NCI-H1436 treated with DMSO at 0.1 percent for 48 hours (cell line): ENCODE measurements at regions not wholly inside any gene's neighbourhood (a gene's known extent, or its start where the extent isn't known, plus 50 kb on each side); places are given as distances from the start of the nearest gene placed in this dataset.

ENCODE experiments used
- DNase-seq: peaks from one replicate; lab custom pipeline; 2025; lab: John Stamatoyannopoulos, UW

DNA sequence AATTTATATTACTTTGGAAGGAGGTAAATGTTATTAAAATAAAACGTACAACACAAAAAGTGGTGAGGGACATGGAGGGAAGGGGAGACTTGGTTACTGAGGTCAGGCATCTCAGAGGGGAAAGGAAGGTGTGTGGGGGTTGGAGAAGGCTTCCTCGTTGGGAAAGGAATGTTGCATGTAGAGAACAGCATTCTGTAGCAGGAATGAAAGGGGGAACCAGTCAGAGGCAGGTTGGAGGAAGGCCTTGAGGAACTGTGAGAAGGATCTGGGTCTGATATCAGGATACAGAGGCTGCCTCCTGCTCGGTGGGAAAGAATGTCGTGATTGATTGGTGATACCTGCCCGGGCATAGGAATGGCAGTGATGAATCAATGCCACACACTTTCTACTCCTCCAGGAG is 103.3 kb upstream of the ZFHX3 start:
- DNase-seq, result no peak

DNA sequence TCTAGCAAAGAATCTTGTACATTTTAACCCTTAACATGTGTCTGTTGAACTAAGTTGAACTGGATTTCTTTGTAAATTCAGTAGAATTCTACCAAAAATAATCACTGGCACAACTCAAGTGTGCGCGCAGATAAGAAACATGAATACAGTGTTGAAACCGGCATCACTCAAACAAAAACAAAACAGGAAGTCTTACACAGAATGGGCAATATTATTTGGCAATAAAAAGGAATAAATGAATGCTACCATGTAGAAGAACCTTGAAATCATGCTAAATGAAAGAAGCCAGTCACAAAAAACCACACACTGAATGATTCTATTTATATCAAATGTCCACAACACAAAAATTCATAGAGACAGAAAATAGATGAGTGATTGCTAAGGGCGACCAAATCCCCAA is 102.9 kb upstream of the ZFHX3 start:
- DNase-seq, result no peak

DNA sequence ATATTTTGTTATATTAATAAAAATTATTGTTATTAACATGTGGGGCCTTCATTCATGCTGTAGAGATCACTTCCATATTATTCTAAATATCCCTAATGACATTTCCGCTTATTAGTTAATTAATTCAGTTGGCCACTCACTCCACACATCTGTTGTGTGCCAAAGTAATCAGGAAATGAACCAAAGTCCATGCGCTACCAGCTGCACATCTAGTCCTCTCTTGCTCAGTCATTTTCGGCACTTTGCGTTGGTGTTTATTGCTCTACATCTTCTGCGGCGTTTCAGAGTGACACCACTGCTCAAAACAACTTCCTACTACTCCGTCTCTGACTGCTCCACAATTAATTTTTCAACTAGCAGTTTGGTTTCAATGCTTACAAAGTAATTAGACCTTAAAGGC is 101.4 kb upstream of the ZFHX3 start:
- DNase-seq, result no peak

DNA sequence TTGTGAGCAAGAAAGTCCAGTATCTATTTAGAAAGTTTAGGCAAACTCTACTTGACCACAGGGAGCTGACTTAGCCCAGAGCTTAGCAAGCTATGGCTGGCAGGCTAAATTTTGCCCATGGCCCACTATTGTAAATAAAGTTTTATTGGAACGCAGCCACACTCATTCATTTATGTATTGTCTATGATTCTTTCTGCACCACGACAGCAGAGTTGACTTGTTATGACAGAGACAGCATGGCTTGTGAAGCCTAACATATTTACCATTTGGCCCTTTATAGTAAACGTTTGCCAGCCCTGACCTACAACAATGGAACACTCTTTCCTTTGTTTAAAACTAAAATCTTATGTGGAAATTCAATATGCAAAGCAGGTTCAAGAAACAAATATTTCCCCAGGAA is 100.0 kb upstream of the ZFHX3 start:
- no peak for DNase-seq

DNA sequence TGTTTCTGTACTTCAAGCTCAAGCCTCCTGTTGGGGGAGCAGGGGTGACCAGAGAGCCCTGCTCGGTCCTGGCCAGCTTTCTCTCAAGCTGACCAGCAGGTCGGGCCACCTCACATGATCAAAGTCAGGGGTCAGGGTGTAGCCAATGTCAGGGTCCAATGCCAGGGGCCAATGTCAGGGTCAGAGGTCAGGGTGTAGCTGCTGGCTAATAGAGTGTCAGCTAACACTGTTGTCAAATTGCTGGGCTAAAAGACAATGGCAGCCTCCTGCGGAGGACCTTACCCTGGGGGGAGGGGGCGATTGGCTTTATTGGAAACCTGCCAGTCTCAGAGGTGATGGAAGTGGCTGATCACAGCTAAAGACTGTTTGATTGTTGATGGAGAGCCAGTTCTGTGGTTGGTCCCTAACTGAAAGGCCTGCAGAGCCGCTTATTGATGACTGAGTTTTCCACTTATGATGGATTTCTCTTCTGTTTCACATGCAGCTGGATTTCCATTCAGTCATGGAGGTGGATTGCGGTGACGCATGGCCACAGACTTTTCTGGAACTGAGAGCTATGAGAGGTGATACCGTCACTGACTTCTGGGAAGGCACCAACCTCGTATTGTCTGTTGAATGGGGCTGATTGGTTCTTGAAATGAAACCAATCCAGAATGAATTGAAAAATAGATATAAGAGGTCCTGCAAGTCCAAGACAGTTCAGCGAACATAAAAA is 97.4 kb upstream of the ZFHX3 start:
- no peak for DNase-seq

DNA sequence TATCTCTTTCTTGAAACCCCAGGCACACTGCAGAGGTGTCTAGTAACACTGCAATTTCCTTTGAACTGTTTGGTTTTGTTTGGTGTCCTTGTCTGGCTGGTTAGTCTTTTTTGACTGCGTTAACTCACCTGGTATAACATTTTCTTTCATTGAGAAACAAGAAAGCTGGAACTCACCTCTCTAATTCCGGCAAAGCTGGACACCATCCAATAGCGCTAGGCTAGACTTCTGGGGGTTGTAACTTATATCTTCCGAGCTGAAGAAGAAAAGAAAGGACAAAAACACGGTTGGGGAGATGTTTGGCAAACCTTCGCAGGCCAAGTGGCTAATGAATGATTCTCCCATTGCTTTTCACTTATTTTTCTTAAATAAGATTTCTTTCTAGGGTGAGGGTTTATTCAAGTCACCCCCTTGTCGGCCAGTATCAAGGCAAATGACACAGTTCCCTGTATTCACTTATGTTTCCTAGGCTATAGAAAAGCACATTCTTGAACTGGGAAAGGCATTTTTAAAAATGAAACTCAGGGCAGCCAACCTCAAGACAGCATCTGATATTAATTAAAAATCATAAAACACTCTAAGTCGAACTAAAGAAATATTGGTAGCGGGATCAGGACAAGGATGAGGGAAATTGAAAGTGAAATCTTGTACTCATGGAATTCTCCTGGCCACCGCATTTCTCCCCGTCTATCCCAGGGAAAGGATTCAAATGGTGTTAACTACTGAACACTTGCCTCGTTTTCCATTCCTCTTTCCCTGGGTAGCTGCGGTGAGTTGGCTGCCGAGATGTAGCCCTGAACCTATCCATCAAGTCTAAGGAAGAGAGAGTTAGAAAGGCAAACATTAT is 95.9 kb upstream of the ZFHX3 start:
- DNase-seq, result no peak

DNA sequence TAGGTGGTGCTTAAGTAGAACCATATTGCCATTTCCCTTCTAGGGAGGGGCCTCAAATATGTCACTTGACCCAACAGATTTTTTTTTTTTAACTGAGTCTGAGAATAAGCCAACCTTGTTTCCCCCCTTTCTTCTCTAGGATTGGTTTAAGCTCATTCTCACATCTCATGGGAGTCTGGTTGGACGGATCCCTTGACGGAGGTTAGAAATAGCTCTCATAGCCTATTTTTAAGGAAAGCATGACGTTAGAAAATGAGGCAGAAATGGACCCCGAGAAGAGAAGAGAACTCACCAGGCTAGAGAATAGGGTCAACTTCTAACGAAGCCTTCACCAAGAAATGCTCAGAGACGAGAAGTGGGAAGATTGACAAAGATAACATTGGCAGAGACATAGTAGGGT is 95.1 kb upstream of the ZFHX3 start:
- DNase-seq, result no peak

DNA sequence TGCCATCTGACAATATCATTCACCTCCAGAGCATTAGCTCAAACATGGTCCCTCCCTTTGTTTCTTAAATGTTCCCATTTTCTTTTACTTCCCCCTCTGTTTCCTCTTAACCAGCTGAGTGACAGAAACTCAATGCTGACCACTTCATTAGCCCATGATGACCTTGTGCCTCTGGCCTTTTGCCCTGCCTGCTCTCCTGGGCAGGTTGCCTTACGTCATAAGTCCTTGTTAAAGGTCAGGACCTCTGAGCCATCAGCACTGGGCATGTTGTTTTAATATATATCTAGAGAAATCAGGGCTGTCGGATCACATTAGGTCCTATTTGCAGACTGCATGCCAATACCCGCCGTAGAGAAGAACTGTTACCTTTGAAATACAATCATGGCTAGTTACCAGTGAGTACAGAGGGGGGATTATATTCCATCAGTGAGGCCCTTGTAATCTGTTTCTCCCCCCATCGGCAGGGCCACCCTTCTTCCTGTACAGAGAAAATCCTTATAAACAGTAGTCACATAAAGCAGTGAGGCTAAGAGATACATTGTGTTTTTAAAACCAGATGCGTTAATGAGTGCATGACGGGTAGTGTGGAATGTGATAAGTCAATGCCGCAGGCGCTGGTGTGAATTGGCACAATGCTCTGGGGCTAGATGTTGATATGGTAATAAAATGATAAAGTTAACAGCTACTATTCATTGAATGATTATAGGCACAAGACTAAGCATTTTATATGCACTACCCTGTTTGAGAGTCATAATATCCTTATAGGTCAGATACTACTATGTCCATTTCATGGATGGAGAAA is 94.3 kb upstream of the ZFHX3 start:
- DNase-seq, result no peak

DNA sequence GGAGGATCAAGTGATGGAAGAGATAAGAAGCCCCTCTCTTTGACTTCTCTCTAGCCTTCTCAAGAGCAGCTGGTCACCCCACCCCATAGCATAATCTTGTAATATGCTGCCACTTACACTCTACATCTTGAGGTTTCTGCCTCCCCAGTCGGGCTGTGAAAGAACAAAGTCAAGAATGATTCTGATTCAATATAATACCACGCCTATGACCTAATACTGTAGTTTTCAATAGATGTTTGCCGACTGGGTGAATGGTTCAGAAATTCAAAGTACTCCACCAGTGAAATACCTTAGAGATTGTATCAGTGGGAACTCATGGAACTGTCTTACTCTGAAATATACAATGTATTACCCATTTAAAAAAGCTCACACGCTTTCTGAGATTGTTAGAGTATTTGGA is 93.0 kb upstream of the ZFHX3 start:
- DNase-seq, result no peak

DNA sequence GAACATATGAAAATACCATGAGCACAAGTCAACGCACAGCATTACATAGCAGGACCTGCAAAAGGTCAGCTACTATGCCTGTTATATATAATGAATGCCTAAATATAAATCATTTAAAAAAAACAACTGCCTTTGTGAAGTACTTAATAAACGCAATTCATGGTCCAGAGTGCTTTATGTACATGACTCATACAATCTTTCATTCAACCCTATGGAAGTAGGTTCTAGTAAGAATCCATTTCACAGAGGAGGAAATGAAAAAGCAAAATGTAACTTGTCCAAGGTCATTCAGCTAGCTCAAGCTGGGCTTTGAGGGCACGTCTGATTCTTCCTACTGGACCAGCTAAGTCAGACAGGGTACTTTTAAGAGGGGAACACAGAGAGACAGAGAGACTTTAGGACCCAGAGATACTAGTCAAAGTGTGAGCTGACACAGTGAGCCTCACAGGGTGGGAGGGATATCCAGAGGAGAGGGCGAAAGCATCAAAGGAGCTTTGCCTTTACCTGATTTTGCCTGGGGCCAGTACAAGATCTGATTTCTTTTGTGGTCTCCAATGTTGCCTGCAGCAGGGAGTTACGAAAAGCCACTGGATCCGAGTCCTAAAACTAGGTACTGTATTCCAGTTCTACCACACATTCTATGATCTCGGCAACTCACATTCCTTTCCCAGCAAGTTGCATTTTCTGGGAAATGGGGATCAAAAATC is 83.4 kb upstream of the ZFHX3 start:
- DNase-seq, result no peak

DNA sequence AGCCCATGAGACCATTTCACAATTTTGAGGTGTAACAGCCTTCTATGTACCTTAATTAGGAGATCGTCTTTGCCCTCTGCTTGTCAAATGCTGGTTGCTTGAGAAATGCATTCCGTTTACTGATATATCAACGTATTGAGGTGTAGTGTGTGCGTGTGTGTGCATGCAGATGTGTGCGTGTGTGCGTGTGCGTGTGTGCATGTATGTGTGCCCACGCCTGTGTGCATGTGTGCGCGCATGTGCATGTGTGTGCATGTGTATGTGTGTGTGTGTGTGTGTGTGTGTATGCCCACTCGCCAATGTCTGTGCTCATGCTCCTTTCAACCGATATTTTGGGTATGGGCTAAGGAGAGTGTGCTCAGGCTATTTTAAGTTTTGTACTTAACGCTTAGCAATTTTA is 81.5 kb upstream of the ZFHX3 start:
- no peak for DNase-seq

DNA sequence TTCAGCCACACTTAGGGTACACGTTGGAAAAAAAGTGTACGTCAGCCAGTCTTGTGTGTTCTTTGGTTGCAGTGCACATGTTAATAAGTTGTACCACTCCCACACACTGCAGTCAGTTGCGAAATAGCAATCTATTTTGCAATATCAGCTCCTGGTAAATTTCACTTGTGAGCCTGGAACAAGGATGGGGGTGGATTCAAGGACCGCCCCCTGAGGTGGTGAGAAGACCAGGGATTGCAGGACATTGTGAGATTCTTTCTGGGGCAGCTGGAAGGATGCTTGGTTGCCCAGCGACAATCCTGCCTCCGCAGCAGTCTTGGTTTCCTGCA is 78.6 kb upstream of the ZFHX3 start:
- no peak for DNase-seq

DNA sequence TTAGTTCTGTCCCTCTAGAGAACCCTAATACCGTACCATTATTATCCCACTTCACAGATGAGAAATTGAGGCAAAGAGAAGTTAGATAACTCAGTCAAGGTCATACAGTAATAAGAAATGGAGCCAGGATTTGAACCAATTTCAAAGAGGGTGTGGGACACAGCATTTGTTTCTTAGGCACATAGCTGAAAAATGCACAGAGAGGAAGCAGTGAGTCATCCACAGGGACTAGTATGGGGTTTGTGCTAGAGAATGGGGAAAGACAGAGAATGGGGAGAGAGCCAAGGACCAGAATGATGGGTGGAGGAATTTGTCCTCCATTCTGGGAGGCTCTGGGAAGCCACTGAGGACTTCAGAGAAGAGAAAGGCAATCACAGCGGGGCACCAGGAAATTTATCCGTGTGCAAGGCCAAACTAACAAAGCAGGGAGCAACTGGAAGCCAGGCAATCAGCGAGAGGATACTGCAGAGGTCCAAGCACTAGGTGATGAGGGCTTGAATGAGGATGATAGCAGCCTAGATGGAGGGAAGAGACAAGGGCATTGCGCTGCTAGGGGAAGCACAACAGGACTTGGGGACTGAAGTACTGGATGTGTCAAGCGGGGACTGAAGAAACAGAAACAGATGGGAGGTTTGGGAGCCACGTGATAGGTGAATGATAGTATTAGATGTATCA is 78.1 kb upstream of the ZFHX3 start:
- no peak for DNase-seq

DNA sequence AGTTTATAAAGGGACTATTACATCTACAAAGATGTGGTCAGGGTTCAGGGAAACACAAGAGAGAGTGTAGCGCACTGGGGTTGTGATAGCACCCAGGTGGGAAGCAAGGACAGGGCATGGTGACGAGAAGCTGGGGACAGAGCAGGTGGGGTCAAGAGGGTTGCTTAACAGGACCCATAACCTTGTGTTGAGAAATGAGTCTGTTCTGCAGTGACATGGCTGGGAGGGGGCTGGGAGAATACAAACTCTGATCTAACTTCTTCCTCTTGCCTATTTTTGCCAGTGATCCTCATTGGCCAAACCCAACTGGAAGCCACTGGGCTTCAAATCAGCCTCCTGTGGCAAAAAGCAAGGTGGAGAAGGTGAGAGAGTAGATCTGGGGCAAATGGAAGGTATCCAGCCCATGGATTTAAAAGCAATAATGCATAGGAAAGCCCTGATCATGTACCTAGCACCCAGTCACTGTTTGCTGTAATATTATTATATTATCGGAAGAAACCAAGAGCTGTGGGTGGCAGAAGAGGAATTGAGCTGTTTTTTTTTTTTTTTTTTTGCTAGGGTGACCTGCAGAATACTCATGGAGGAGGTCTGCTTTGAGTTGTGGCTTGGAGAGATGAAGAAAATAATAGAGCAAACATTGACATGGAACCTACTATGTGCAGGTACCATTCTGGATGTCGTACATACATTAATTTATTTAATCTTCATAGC is 76.9 kb upstream of the ZFHX3 start:
- no peak for DNase-seq

DNA sequence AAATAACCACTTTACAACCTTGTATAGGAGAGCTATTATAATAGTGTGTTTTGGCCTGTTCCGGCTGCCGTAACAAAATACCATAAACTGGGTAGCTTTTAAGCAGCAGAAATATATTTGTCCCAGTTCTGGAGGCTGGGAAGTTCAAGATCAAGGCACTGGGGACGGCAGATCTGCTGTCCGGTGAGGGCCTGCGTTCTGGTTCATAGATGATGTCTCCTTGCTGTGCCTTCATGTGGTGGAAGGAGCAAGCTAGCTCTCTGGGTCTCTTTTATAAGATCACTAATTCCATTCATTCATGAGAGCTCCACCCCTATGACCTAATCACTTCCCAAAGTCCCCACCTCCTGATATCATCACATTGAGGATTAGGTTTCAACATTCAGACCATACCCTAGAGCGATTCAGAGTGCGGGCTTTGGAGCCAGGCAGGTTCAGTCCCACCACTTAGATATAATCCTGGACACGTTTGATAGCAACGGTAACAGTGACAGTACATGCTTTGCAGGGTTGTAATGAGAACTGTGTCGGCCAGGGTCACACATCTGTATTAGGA is 76.2 kb upstream of the ZFHX3 start:
- DNase-seq, result no peak

DNA sequence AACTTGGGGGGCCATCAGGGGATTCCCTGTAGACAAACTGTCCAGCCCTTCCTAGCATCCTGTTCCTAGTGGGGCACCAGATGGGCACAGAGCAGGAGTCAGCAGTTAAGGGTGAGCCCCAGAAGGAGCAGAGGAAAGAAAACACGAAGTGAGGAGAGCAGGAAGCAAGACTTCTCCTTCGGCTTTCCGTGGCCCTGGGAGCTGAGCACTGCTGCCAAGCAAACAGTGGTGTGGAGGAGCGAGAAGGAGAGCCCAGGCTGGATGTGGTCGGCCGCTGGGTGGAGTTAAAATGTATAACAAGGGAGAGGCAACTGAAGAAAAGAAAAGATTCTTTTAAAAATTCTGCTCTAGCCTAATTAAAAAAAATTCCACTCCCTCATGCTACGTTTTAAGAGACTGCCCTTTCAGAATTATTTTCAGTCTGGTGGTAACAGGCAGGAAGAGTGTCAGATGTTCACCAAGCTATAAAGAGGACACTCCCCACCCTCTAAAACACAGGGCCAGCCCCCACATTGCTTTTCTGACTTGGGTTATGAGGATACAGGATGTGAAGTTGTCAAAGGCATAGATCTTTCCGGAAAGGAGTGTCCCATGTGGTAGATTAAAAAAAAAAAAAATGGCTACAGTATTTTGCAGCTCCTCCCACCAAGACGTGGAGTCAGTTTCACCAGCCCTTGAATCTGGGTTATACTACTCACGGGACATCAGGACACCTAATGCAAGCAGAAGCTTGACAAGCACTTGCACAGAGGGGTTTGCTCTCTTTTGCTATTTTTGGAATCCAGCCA is 74.9 kb upstream of the ZFHX3 start:
- no peak for DNase-seq

DNA sequence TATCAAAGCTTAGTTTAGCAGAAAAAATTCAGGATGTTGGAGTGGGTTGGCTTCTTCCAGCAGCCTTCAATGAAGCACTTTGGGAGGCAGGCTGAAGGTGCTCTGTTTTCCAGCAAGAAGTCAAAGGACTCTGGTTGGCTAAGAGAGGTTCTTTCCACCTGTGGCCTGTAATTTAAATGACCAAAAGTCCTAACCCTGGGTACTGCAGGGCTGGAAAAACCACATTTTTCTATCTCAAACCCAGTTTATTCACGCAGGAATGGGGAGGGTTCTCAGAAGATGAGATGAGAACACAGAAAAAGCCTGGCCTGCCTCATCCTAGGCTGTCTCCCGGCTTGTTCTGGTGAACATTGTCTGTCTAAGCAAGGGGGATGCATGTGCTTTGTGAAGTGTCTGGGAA is 68.6 kb upstream of the ZFHX3 start:
- DNase-seq, result no peak

DNA sequence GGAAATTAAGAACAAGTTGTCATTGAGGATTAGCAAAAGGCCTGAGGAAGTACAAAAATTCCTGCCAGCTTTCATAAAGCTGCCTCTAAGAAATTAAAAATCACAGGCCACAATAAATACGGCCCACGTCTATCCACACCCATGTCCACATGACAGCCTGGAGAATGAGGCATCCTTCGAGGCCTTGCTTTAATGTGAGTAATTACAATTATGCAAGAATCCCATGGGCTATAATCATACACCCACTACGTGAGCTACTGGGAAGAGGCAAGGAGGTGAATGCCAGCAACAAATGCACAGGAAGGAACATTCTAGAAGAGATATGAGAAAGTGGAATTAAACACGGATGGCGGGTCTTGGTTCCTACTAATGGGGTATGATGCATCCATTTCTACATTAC is 65.4 kb upstream of the ZFHX3 start:
- DNase-seq, result no peak

DNA sequence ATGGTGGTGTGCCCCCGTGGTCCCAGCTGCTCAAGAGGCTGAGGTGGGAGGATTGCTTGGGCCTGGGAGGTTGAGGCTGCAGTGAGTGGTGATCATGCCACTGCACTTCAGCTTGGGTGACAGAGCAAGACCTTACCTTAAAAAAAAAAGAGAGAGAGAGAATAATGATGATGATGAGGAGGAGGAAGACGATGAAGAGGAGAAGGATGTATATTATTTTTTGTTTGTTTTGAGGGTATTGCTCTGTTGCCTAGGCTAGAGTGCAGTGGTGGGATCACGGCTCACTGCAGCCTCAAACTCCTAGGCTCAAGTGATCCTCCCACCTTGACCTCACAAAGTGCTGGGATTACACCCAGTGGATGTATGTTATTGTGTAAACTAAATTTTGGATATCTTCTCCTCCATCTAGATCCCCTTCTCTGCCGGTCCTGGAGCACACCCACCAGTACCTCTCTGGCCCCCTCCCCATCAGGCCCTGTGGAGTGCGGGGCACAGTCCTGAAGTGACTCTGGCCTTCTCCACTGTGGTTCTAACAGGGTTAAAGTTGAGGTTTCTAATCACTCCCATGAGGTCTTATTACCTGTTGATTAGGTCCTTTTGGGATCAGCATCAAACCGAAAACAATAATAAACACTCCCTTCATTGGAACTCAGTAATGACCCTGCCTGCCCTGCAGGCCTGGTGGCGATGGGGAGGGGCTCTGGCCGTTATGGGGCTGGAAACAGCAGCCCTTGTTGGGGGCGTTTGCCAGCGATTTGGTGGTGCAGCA is 60.5 kb upstream of the ZFHX3 start:
- no peak for DNase-seq
